G401 (cell line): ENCODE measurements at regions not wholly inside any gene's neighbourhood (a gene's known extent, or its start where the extent isn't known, plus 50 kb on each side); places are given as distances from the start of the nearest gene placed in this dataset.
A peak's percentile ranks its signal among the peaks of the same experiment; 100 is the strongest.

Experiments used
- DNase-seq: peaks from one replicate; pipeline ENCODE4 v3.0.0-alpha.2; 2015; ENCODE audit warnings: low spot score
- in situ Hi-C: cut with HindIII; loops from 2 replicates; pipeline ENCODE4 v1.10.0; 2016; ENCODE audit warnings: low sequenced_read_pairs, mixed read lengths

GRCh38 chr3:24812116-24812515, 317.5 kb upstream of the THRB start:
- no peak for DNase-seq
- in situ Hi-C loops, result no loop called here

GRCh38 chr3:24818055-24818454, 323.4 kb upstream of the THRB start:
- DNase-seq, result no peak
- in situ Hi-C loops, result no loop called here

GRCh38 chr3:24828011-24828410, 333.4 kb upstream of the THRB start:
- no peak for DNase-seq
- in situ Hi-C loops, result no loop called here

- DNase-seq, result no peak
- in situ Hi-C loops, result no loop called here
Observed at GRCh38 chr3:24828551-24828950, 333.9 kb upstream of the THRB start.

- DNase-seq, result no peak
- in situ Hi-C loops, result no loop called here
Observed at GRCh38 chr3:24829011-24829581, 334.4 kb upstream of the THRB start.

- in situ Hi-C loops, result no loop called here
- peak; percentile 8 for DNase-seq
Observed at GRCh38 chr3:24829629-24830229, 335.1 kb upstream of the THRB start.

- no peak for DNase-seq
- in situ Hi-C loops, result no loop called here
Observed at GRCh38 chr3:24830230-24831152, 335.8 kb upstream of the THRB start.

GRCh38 chr3:24831221-24831620, 336.6 kb upstream of the THRB start:
- in situ Hi-C loops, result no loop called here
- DNase-seq, result no peak

GRCh38 chr3:24832891-24833290, 338.2 kb upstream of the THRB start:
- DNase-seq, result no peak
- in situ Hi-C loops, result no loop called here

- in situ Hi-C loops, result no loop called here
- no peak for DNase-seq
Observed at GRCh38 chr3:24834442-24834841, 339.8 kb upstream of the THRB start.

- DNase-seq, result no peak
Observed at GRCh38 chr3:24835510-24835909, 340.9 kb upstream of the THRB start.

GRCh38 chr3:24837601-24838000, 343.0 kb upstream of the THRB start:
- no peak for DNase-seq
- in situ Hi-C loops, result no loop called here

More at GRCh38 chr3:24835510-24835909, 340.9 kb upstream of the THRB start:
- in situ Hi-C loops, result no loop called here

GRCh38 chr3:24838533-24838932, 343.9 kb upstream of the THRB start:
- no peak for DNase-seq
- in situ Hi-C loops, result no loop called here

GRCh38 chr3:24843955-24844354, 349.3 kb upstream of the THRB start:
- DNase-seq, result no peak
- in situ Hi-C loops, result no loop called here

- DNase-seq, result no peak
- in situ Hi-C loops, result no loop called here
Observed at GRCh38 chr3:24845524-24846155, 351.0 kb upstream of the THRB start.

- in situ Hi-C loops, result no loop called here
- DNase-seq, result no peak
Observed at GRCh38 chr3:24846286-24846860, 351.7 kb upstream of the THRB start.

- no peak for DNase-seq
- in situ Hi-C loops, result no loop called here
Observed at GRCh38 chr3:24850245-24850644, 355.6 kb upstream of the THRB start.

- in situ Hi-C loops, result no loop called here
- no peak for DNase-seq
Observed at GRCh38 chr3:24853685-24854490, 359.2 kb upstream of the THRB start.

GRCh38 chr3:24854748-24855147, 360.1 kb upstream of the THRB start:
- in situ Hi-C loops, result no loop called here
- no peak for DNase-seq
